ENCODE measurements at regions not wholly inside any gene's neighbourhood (a gene's known extent, or its start where the extent isn't known, plus 50 kb on each side); places are given as distances from the start of the nearest gene placed in this dataset.
"Not testable (repeated sequence)": the region's sequence is repeated elsewhere in the genome, so short reads cannot be mapped to it uniquely, and the experiment has no call there.

- no peak for TF ChIP-seq CTCF (IDR thresholded peaks at IDR 0.05; ENCODE audit: low read length, missing control alignments)
- no peak overlapping the region for H3K4me3 ChIP-seq (replicated peaks; ENCODE audit: low read depth, low read length)
- no peak for DNase-seq (ENCODE audit: low read depth)
Measured at GRCh38 chr7:25694211-25694610, 457.8 kb upstream of the NFE2L3 start.

GRCh38 chr7:25694699-25695098, 457.3 kb upstream of the NFE2L3 start:
- DNase-seq (ENCODE audit: low read depth), result no peak
- no peak for TF ChIP-seq CTCF (IDR thresholded peaks at IDR 0.05; ENCODE audit: low read length, missing control alignments)
- H3K4me3 ChIP-seq (replicated peaks; ENCODE audit: low read depth, low read length), result no peak overlapping the region

DNA sequence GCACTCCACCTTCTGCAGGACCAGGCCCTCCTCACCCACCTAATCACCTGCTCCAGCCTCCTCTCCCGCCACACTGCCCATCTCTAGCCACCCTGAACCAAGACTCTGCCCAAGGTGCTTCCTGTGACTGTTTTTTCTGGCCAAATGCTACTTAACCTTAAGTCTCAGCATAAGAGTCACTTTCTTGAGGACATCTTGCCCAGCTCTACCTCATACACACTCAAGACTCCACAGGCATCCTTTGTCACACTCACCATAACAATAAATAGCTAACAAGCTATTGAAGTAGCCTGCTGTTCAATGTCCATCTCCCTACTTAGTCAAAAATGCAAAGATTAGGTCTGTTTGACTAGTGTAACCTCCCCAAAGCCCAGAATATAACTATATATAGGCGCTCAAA, 455.4 kb upstream of the NFE2L3 start:
- no peak for DNase-seq (ENCODE audit: low read depth)
- no peak overlapping the region for H3K4me3 ChIP-seq (replicated peaks; ENCODE audit: low read depth, low read length)
- TF ChIP-seq CTCF (IDR thresholded peaks at IDR 0.05; ENCODE audit: low read length, missing control alignments), result no peak

GRCh38 chr7:25698451-25699113, 453.4 kb upstream of the NFE2L3 start:
- H3K4me3 ChIP-seq (replicated peaks; ENCODE audit: low read depth, low read length), result no peak overlapping the region
- no peak for DNase-seq (ENCODE audit: low read depth)
- no peak for TF ChIP-seq CTCF (IDR thresholded peaks at IDR 0.05; ENCODE audit: low read length, missing control alignments)

DNA sequence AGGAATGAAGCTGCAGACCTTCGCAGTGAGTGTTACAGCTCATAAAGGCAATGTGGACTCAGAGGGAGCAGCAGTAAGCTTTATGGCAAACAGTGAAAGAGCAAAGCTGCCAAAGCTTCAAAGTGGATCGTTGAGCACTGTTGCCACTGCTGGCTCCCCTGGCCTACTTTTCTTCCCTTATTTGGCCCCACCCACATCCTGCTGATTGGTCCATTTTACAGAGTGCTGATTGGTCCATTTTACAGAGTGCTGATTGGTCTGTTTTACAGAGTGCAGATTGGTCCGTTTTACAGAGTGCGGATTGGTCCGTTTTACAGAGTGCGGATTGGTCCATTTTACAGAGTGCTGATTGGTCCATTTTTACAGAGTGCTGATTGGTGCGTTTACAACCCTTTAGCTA, 451.9 kb upstream of the NFE2L3 start:
- H3K4me3 ChIP-seq (replicated peaks; ENCODE audit: low read depth, low read length); DNase-seq (ENCODE audit: low read depth): not testable (repeated sequence)

DNA sequence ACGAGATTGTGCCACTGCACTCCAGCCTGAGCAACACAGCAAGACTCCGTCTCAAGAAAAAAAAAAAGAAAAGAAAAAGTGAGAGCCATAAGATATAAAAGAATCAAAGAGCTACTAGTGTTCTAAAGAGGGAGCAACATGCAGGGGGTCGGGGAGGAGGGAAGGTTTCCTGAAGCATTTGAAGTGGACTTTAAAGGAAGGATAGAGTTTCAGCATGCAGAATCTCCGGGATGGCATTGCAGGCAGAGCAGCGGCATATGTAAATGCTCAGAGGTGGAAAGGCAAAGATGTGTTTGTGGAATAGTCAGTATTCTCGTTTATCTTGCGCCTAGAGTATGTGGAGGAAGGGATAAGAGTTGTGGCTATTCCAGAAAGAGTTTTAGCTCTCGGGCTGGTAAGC, 447.6 kb upstream of the NFE2L3 start:
- no peak for DNase-seq (ENCODE audit: low read depth)
- H3K4me3 ChIP-seq (replicated peaks; ENCODE audit: low read depth, low read length), result no peak overlapping the region
- TF ChIP-seq CTCF (IDR thresholded peaks at IDR 0.05; ENCODE audit: low read length, missing control alignments), result no peak

- H3K4me3 ChIP-seq (replicated peaks; ENCODE audit: low read depth, low read length), result no peak overlapping the region
- no peak for TF ChIP-seq CTCF (IDR thresholded peaks at IDR 0.05; ENCODE audit: low read length, missing control alignments)
- DNase-seq (ENCODE audit: low read depth), result no peak
Measured at GRCh38 chr7:25706764-25707163, 445.2 kb upstream of the NFE2L3 start.
